AG04450 (cell line): ENCODE measurements at regions not wholly inside any gene's neighbourhood (a gene's known extent, or its start where the extent isn't known, plus 50 kb on each side); places are given as distances from the start of the nearest gene placed in this dataset.

Experiments
- CTCF ChIA-PET: fragments of 300-600, 350-600 bp; formaldehyde crosslinking; extraction: SDS; loops from one replicate; lab custom pipeline; 2022; ENCODE audit warnings: antibody characterized with exemption, inconsistent platforms; lab: Charles Lee
- POLR2A ChIA-PET: fragments of 350-600 bp; formaldehyde crosslinking; extraction: SDS; loops from one replicate; lab custom pipeline; 2021; ENCODE audit warnings: antibody characterized with exemption, inconsistent platforms; lab: Yijun Ruan, JAX
- DNase-seq: peaks from one replicate; pipeline ENCODE4 v3.0.0-alpha.2; 2011; ENCODE audit warnings: low read depth, low spot score
- H3K27ac ChIP-seq: one replicate; pipeline ENCODE4 v1.5.1; 2012; ENCODE audit warnings: low read depth, low read length, control low read depth
- H3K27me3 ChIP-seq: one replicate; pipeline ENCODE4 v1.6.0; 2012; ENCODE audit warnings: low read length; ENCODE audit not compliant: control insufficient read depth, insufficient read depth
- H3K4me3 ChIP-seq: 2 replicates; pipeline ENCODE4 v1.5.1; 2011; ENCODE audit warnings: mild to moderate bottlenecking, low read depth, low read length, control low read depth
- H3K9me3 ChIP-seq: 2 replicates; pipeline ENCODE4 v1.5.1; 2012; ENCODE audit warnings: low read length; ENCODE audit not compliant: control insufficient read depth, insufficient read depth
- TF ChIP-seq, protein P1 (sequence below): IDR thresholded peaks from 2 replicates; pipeline ENCODE4 v1.5.1; 2011; ENCODE audit warnings: low read depth, low read length, control low read depth, inconsistent platforms

DNA sequence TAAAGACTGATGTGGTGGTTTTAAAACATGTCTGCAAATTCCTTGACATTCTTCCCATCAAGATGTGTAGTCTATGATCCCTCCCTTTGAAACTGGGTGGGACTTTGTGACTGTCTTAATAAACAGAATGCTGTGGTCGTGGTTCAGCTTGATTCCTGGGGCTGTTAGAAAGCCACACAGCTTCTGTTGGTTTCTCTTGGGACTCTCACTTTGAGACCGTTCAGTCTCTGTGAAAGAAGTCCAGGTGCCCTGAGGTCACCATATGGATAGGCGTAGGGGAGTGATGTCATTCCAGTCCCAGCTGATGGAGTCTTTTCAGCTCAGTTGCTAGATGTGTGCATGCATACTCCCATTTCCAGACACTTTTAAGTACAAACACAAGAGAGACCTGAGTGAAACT is 216.6 kb downstream of the KDR start:
- ChIA-PET CTCF (no interaction called here), POLR2A (no interaction called here)
- H3K27ac ChIP-seq = no peak overlapping the region
- no peaks in the 10 kb centered on the region for H3K9me3 ChIP-seq
- DNase-seq = no peak
- no peak overlapping the region for H3K4me3 ChIP-seq
- TF ChIP-seq, protein P1, sequence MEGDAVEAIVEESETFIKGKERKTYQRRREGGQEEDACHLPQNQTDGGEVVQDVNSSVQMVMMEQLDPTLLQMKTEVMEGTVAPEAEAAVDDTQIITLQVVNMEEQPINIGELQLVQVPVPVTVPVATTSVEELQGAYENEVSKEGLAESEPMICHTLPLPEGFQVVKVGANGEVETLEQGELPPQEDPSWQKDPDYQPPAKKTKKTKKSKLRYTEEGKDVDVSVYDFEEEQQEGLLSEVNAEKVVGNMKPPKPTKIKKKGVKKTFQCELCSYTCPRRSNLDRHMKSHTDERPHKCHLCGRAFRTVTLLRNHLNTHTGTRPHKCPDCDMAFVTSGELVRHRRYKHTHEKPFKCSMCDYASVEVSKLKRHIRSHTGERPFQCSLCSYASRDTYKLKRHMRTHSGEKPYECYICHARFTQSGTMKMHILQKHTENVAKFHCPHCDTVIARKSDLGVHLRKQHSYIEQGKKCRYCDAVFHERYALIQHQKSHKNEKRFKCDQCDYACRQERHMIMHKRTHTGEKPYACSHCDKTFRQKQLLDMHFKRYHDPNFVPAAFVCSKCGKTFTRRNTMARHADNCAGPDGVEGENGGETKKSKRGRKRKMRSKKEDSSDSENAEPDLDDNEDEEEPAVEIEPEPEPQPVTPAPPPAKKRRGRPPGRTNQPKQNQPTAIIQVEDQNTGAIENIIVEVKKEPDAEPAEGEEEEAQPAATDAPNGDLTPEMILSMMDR = no peak
- no peaks in the 10 kb centered on the region for H3K27me3 ChIP-seq

DNA sequence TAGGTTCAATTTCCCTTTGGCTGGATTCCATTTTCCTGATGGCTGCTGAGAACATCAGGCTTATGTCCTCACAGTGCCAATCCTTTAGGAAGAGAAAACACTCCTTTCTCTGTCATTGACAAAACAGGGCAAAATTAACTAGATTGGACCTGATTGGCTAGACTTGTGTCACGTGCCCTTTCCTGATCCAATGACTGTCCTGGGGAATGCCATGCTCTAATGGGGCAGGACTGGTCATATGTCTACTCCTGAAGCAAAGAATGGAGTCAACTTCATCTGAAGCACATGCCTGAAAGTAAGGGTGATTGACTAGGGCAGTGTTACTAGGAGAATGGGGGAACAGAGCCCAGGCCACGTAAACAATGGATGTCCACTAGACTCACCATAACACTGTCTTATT is 220.4 kb downstream of the KDR start:
- H3K4me3 ChIP-seq = no peak overlapping the region
- CTCF ChIA-PET = no interaction called here
- no peaks in the 10 kb centered on the region for H3K27me3 ChIP-seq
- H3K27ac ChIP-seq = no peak overlapping the region
- TF ChIP-seq, protein P1 = no peak
- H3K9me3 ChIP-seq = no peaks in the 10 kb centered on the region
- POLR2A ChIA-PET = no interaction called here
- no peak for DNase-seq

DNA sequence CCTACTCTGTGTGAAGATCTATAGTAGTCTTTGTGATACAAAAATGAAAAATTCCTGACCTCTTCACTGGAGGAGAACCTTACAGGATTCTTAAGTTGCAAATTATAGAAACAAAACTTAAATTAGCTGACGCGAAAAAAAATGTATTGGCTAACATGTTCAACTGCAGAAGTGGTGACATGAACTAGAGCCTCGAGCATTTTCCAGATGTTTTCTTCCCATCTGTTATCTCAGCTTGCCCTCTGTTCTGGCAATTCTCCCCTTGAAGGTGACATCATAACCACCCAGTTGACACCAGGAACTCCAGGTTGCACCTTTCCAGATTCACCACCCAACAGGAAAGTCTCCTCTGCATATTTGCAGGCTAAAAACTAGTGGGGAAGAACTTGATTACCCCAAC is 222.4 kb downstream of the KDR start:
- no peaks in the 10 kb centered on the region for H3K9me3 ChIP-seq
- no peaks in the 10 kb centered on the region for H3K27me3 ChIP-seq
- TF ChIP-seq, protein P1 = no peak
- no peak overlapping the region for H3K4me3 ChIP-seq
- CTCF ChIA-PET = no interaction called here
- POLR2A ChIA-PET = no interaction called here
- DNase-seq = no peak
- H3K27ac ChIP-seq = no peak overlapping the region

DNA sequence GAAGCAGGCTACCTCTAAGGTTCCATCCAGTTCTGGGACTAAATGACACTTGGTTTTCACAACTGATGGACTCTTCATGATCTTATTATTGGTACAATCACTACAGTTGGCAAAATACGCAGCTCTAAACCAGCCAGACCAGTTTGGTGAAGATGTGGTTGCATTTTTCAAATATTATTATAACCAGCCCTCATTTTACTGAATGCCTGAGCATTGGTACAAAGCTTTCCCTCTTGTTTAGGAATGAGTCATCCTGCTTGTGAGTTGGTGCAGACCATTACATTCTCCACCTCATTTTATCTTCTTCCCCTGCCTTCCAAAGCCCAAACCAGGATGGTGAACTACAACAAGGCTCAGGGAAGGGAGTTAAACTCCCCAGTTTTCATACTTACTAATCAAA is 223.1 kb downstream of the KDR start:
- TF ChIP-seq, protein P1 = no peak
- H3K27me3 ChIP-seq = no peaks in the 10 kb centered on the region
- CTCF ChIA-PET = no interaction called here
- H3K4me3 ChIP-seq = no peak overlapping the region
- POLR2A ChIA-PET = no interaction called here
- DNase-seq = no peak
- no peaks in the 10 kb centered on the region for H3K9me3 ChIP-seq
- no peak overlapping the region for H3K27ac ChIP-seq

DNA sequence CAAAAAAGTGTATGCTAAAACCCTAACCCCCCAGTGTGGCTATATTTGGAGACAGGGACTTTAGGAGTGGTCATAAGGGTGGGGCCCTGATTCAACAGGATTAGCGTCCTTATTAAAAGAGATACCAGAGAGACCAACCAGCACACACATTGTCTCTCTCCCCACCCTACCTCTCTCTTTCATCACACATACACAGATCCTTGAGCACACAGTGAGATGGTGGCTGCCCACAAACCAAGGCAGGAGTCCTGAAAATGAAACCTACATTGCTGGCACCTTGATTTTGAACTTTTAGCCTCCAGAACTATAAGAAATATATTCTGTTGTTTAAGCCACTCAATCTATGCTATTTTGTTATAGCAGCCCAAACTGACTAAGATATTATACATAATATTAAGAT is 224.2 kb downstream of the KDR start:
- Histone ChIP-seq H3K27me3 (no peaks in the 10 kb centered on the region), H3K4me3 (no peak overlapping the region), H3K27ac (no peak overlapping the region), H3K9me3 (no peaks in the 10 kb centered on the region)
- ChIA-PET CTCF (no interaction called here), POLR2A (no interaction called here)
- no peak for DNase-seq
- TF ChIP-seq, protein P1 = no peak
